ENCODE measurements at regions not wholly inside any gene's neighbourhood (a gene's known extent, or its start where the extent isn't known, plus 50 kb on each side); places are given as distances from the start of the nearest gene placed in this dataset.

GRCh38 chr7:114790521-114790920 is 131.4 kb upstream of the MDFIC start:
- TF ChIP-seq CTCF (IDR thresholded peaks at IDR 0.05; ENCODE audit: low read length) = no peak
- no peak for TF ChIP-seq EZH2phosphoT487 (IDR thresholded peaks at IDR 0.05; ENCODE audit: low read length)
- TF ChIP-seq EZH2 (optimal IDR thresholded peaks at IDR 0.05; ENCODE audit: low read depth, low read length) = no peak
